Neuron (in vitro differentiated cells): ENCODE measurements at regions not wholly inside any gene's neighbourhood (a gene's known extent, or its start where the extent isn't known, plus 50 kb on each side); places are given as distances from the start of the nearest gene placed in this dataset.
A peak's percentile ranks its signal among the peaks of the same experiment; 100 is the strongest.

Experiments
- H2AFZ ChIP-seq: one replicate; pipeline ENCODE4 v1.6.1; 2013; ENCODE audit warnings: low read depth, mild to moderate bottlenecking, inconsistent platforms, low read length, moderate library complexity
- H3K27me3 ChIP-seq: one replicate; pipeline ENCODE4 v1.6.1; 2013; ENCODE audit warnings: low read length; ENCODE audit not compliant: insufficient read depth
- H3K36me3 ChIP-seq: one replicate; pipeline ENCODE4 v1.6.1; 2013; ENCODE audit warnings: low read length; ENCODE audit not compliant: insufficient read depth
- H3K4me1 ChIP-seq: one replicate; pipeline ENCODE4 v1.6.1; 2013; ENCODE audit warnings: low read length; ENCODE audit not compliant: insufficient read depth
- H3K4me3 ChIP-seq: 2 replicates; pipeline ENCODE4 v1.5.1; 2013; ENCODE audit warnings: mild to moderate bottlenecking, low read length, moderate library complexity
- H3K9me3 ChIP-seq: one replicate; pipeline ENCODE4 v1.6.1; 2013; ENCODE audit warnings: low read length

DNA sequence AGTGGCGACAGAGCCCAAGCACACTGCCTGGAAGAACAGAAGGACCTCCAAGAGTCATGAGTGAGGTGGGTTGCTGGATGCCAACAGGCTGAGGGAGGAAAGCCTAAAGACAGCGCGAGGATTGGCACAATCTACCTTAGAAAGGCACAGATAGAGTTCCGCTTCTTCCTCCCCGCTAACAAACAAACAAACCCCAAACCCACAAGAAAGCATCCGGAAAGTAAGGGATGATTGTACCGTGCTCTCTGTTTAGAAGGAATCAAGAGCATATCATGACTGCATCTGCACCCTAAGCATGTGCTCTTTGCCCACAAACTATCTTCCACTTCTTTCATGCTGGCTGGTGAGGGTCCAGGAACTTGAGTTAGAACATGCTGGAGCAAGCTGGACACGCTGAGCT is 233.0 kb upstream of the KLF12 start:
- H3K9me3 ChIP-seq, result peaks cover 2% of the 10 kb centered on the region
- H2AFZ ChIP-seq, result no peak overlapping the region
- H3K27me3 ChIP-seq, result no peaks in the 10 kb centered on the region
- no peak overlapping the region for H3K4me3 ChIP-seq
- no peaks in the 10 kb centered on the region for H3K4me1 ChIP-seq
- H3K36me3 ChIP-seq, result no peaks in the 10 kb centered on the region

DNA sequence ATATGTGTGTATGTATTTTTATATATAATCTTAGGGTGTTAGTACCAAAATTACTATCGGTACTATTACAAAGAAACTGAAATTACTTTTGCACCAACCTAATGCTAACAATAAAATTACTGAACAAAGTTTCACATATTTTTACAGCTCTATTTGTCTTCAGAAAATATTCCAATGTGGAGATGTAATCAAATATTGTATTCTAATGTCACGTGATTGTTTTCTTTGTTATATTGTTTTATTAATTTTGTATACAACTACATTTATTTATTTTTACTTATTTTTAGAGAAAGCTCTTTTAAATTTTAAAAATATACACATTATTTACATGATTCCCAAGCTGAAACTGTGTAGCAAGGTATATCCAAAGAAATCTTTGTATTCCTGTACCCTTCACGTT is 227.1 kb upstream of the KLF12 start:
- H2AFZ ChIP-seq, result no peak overlapping the region
- no peaks in the 10 kb centered on the region for H3K36me3 ChIP-seq
- no peaks in the 10 kb centered on the region for H3K9me3 ChIP-seq
- no peaks in the 10 kb centered on the region for H3K4me1 ChIP-seq
- no peak overlapping the region for H3K4me3 ChIP-seq
- H3K27me3 ChIP-seq, result no peaks in the 10 kb centered on the region

DNA sequence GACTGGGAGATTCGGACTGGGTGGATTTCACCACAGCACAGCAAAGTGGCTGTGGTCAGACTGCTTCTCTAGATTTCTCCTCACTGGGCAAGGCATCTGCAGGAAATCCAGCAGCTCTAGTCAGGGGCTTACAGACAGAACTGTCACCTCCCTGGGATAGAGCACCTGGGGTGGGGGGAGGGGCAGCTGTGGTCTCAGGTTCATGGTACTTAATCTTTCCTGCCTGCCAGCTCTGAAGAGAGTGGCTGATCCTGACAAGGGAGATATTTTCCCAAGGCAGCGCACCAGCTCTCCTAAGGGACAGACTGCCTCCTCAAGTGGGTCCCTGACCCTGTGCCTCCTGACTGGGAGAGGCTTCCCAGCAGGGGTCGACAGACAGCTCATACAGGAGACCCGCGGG is 212.8 kb upstream of the KLF12 start:
- peaks cover 6% of the 10 kb centered on the region for H3K9me3 ChIP-seq
- no peaks in the 10 kb centered on the region for H3K27me3 ChIP-seq
- no peaks in the 10 kb centered on the region for H3K36me3 ChIP-seq

DNA sequence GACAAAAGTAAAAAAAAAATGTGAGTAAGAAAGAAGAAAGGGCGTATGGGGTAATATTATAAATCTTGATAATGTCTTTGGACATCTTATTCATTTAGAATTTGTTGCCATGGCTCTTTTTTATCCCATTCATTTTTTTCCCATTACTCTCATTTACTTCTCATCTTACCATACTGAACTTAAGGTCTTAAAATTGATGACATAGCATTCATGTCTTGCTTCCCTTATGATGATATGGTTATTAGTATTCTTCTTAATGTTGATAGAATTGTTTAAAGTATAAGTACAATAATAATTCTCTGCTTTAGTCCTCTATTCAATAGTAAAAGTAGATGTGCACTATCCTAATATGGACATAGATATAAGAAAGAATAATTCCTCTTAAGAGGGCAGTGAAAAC is 204.1 kb upstream of the KLF12 start:
- no peaks in the 10 kb centered on the region for H3K36me3 ChIP-seq
- no peak overlapping the region for H3K4me3 ChIP-seq
- H2AFZ ChIP-seq, result no peak overlapping the region
- no peaks in the 10 kb centered on the region for H3K9me3 ChIP-seq
- H3K27me3 ChIP-seq, result no peaks in the 10 kb centered on the region
- H3K4me1 ChIP-seq, result no peaks in the 10 kb centered on the region

More for the DNA sequence above, 212.8 kb upstream of the KLF12 start:
- H3K4me3 ChIP-seq, result no peak overlapping the region
- no peaks in the 10 kb centered on the region for H3K4me1 ChIP-seq
- no peak overlapping the region for H2AFZ ChIP-seq

DNA sequence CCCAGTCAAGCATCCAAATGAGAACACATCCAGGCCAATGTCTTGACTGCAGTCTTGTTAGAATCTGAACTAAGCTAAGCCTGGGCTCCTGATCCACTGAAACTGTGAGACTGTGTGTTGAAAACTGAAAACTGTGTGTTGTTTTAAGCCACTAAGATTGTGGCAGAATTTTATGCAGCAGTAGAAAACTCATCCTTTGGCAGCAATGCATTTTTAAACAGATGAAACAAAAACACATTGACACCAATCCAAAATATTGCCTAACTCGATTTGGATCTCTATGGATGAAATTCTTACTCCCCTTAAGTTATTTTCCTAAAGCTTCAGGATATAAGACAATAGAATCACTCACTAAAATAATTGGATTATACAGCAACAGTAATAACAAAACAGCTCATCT is 202.3 kb upstream of the KLF12 start:
- H3K36me3 ChIP-seq, result no peaks in the 10 kb centered on the region
- no peaks in the 10 kb centered on the region for H3K9me3 ChIP-seq
- no peaks in the 10 kb centered on the region for H3K4me1 ChIP-seq
- H3K27me3 ChIP-seq, result no peaks in the 10 kb centered on the region
- no peak overlapping the region for H2AFZ ChIP-seq
- H3K4me3 ChIP-seq, result no peak overlapping the region

DNA sequence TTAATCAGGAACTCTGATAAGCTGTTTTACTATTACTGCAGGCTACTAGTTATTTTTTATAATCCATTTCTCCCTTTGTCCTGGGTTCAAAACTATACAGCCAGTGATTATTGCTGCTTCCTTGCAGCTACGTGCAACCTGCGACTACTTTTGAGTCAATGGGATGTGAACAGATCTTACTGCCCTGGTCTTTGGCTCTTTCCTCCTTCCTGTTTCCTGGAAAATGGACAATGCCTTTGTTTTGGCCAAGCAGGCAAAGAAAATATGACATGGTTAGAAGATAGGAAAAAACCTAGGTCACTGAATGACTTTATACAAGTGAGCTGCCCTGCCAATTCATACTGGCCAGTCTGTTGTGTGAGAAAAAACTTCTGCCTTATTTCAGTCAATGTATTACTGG is 201.2 kb upstream of the KLF12 start:
- Histone ChIP-seq H3K4me3 (no peak overlapping the region), H3K27me3 (no peaks in the 10 kb centered on the region), H2AFZ (no peak overlapping the region), H3K36me3 (no peaks in the 10 kb centered on the region), H3K4me1 (no peaks in the 10 kb centered on the region), H3K9me3 (no peaks in the 10 kb centered on the region)

DNA sequence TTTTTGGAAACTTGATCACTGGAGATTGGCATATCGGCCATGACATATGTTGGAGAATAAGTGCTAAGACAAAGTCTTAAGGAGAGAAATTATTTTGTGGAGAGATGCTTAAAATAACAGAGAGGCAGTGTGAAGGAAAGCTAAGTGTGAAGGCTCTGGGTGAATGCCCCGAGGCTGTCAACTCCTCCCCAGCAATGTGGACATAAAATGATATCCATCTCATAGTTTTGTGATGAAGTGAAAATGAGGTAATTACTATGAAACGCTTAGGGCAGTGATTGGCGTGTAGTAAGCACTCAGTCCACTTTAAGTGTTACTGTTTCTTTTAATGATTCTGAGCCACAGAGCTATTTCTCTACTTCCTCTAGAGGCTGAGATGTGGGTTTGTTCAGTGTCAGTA is 195.8 kb upstream of the KLF12 start:
- H2AFZ ChIP-seq, result no peak overlapping the region
- H3K9me3 ChIP-seq, result no peaks in the 10 kb centered on the region
- no peaks in the 10 kb centered on the region for H3K36me3 ChIP-seq
- no peak overlapping the region for H3K4me3 ChIP-seq
- no peaks in the 10 kb centered on the region for H3K27me3 ChIP-seq
- no peaks in the 10 kb centered on the region for H3K4me1 ChIP-seq

DNA sequence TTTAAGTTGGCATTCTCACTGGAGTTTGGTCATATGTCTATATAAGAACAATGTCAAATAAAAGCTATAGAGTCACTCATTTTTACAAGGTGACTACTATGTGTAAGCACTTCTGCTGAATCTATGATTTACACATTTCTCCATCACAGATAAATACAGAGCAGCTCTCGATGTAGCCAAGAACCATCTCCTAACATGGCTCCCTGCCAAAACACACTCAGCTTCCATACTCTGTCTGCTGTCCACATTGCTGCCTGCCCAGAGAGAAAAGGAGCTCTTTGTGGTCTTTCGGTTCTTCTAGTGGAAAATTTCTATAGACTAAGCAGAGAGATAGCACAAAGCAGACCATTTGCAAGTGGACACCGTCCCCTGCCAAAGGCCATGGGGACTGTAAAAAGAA is 190.9 kb upstream of the KLF12 start:
- Histone ChIP-seq H3K4me1 (no peaks in the 10 kb centered on the region), H3K4me3 (no peak overlapping the region), H2AFZ (peak overlapping the region; percentile 34), H3K36me3 (no peaks in the 10 kb centered on the region), H3K9me3 (no peaks in the 10 kb centered on the region), H3K27me3 (no peaks in the 10 kb centered on the region)

DNA sequence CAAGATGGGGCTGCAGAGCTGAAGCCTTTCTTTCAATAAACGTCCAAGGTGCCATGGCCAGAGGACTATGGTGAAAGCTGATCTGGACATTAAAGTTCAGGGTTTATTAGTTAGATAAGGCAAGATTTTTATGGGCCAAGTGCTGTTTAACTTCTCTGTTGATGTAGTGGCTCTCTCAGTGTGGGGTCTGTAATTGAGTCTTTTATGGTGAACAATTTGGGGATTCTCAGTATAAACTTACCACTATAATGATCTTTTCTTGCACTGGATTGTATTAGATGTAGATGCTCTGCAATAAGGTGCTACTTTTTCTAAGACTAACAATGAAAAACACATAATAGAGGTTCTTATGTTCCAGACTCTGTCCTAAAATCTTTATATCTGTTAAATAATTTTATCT is 190.1 kb upstream of the KLF12 start:
- Histone ChIP-seq H3K27me3 (no peaks in the 10 kb centered on the region), H3K4me1 (no peaks in the 10 kb centered on the region), H3K9me3 (no peaks in the 10 kb centered on the region), H3K36me3 (no peaks in the 10 kb centered on the region), H3K4me3 (no peak overlapping the region), H2AFZ (no peak overlapping the region)

DNA sequence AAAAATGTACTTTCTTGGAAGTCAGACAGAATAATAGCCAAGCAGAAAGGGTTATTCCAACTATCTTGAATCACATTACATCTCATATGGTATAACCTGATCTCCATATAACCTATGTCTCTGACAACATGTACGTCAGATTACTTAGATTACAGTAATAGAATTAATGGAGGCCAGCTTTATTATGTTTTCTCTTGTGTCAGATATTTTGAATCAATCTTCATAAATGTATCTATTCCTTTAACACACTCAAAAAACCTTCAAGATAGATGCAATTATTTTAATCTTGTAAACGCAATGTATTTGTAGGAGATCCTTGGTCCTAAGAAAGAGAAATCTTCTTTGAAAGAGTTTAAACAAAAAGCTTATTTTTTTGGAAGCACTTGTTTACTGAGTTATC is 188.4 kb upstream of the KLF12 start:
- no peak overlapping the region for H2AFZ ChIP-seq
- no peaks in the 10 kb centered on the region for H3K27me3 ChIP-seq
- H3K4me1 ChIP-seq, result no peaks in the 10 kb centered on the region
- no peaks in the 10 kb centered on the region for H3K36me3 ChIP-seq
- no peaks in the 10 kb centered on the region for H3K9me3 ChIP-seq
- H3K4me3 ChIP-seq, result no peak overlapping the region

DNA sequence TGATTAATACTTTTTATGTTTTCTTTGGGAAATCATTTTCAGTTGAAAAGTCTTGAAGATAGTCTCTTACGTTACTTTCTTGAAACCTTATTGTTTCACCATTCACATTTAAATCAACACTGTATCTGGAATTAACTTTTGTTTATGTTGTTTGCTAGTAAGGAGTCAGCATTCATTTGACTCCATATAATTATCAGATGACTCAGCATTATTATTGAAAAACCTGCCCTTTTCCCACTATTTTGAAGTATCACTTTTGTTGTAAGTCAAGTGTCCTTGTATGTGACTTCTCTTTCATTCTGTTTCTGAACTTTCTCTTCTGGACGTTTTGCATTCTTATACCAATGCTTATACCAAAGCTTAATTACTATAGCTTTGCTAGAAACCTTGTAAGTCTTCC is 186.1 kb upstream of the KLF12 start:
- H3K4me3 ChIP-seq, result no peak overlapping the region
- H3K36me3 ChIP-seq, result no peaks in the 10 kb centered on the region
- no peak overlapping the region for H2AFZ ChIP-seq
- H3K9me3 ChIP-seq, result no peaks in the 10 kb centered on the region
- no peaks in the 10 kb centered on the region for H3K27me3 ChIP-seq
- no peaks in the 10 kb centered on the region for H3K4me1 ChIP-seq

DNA sequence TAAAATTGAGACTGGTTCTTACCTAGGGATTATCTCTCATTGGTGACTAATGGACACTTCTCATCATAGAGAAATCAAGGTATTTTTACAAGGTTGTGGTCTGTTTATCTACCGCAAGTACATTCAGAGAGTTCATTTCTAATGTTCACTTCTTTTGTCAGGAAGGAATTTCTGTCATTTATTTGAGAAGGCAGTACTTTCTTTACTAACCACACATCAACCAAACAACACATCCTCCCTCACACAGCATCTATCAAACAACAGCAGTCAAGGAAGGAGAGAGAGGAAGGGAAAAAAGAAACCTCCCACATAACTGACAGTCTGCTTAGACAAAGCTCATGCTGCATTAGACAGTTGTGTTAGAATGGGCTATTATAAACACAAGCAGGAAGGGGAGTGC is 182.3 kb upstream of the KLF12 start:
- Histone ChIP-seq H3K27me3 (no peaks in the 10 kb centered on the region), H3K36me3 (no peaks in the 10 kb centered on the region), H3K4me1 (no peaks in the 10 kb centered on the region), H3K9me3 (no peaks in the 10 kb centered on the region), H3K4me3 (no peak overlapping the region), H2AFZ (no peak overlapping the region)

DNA sequence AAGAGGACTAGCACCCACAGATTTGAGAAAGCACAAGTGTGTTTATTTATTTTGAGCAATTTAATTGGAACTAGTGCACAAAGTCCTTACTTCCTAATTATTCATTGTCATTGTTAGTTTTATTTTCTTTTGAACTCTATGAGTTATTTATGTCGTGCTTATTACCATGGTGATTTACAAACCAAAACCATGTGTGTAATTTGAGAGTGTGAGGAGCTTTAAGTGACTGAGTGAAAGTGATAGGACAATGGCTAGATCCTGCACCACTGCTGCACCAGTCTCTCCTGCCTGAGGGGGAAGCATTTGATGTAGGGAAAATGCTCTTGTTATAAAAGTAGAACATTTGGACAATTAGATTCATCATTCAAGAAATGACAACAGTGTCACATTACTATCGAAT is 172.3 kb upstream of the KLF12 start:
- Histone ChIP-seq H3K36me3 (no peaks in the 10 kb centered on the region), H3K4me1 (peaks cover 13% of the 10 kb centered on the region), H3K27me3 (no peaks in the 10 kb centered on the region), H2AFZ (peak overlapping the region; percentile 57), H3K9me3 (no peaks in the 10 kb centered on the region), H3K4me3 (no peak overlapping the region)

DNA sequence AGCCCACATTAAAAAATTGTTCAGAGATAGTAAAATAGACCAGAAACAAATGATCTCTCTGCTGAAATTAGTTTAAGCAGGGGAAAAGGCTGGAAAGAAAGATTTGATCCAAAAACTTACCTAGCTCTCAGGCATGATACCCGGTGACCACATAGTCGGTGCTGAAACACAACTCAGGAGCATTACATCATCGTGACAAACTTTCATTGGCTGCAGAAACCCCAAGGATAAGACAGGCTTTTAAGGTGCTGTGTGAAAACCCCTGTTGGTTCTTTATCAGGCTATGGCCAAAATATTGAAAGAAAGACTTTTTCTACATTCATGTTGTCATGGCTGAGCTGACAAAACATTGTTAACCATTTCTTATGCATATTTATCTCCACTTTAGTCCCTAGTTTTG is 171.7 kb upstream of the KLF12 start:
- Histone ChIP-seq H3K9me3 (no peaks in the 10 kb centered on the region), H3K4me1 (peaks cover 13% of the 10 kb centered on the region), H3K4me3 (no peak overlapping the region), H3K36me3 (no peaks in the 10 kb centered on the region), H3K27me3 (no peaks in the 10 kb centered on the region), H2AFZ (no peak overlapping the region)
